ENCODE measurements at regions not wholly inside any gene's neighbourhood (a gene's known extent, or its start where the extent isn't known, plus 50 kb on each side); places are given as distances from the start of the nearest gene placed in this dataset.

- intact Hi-C loops (cut with DNase I; ENCODE audit: low total_unique reads) (loop anchor here (10.0 kb wide), 1 partner anchor 477 kb away; the partner anchor contains the start of gene MISP3), in situ Hi-C loops (cut with MboI; ENCODE audit: low sequenced_read_pairs in 4 of 4) (loop anchor here in 3 of 4 donors (10.0 to 25.0 kb wide), 4 partner anchors 267 to 464 kb away; partner anchors contain the start of genes MISP3 (in 3 of the 3), PALM3 (in 3 of the 3) and NANOS3 (in 1 of the 3))
- no peak for DNase-seq
Observed at GRCh38 chr19:13598098-13598497, 91.8 kb upstream of the CACNA1A start.

GRCh38 chr19:13597640-13598039 is 91.4 kb upstream of the CACNA1A start:
- DNase-seq (peak in 1 of 2 donors; percentile 2), ATAC-seq (no peak)
- no peaks in the 10 kb centered on the region for H3K9me3 ChIP-seq
- TF ChIP-seq POLR2A (IDR thresholded peaks at IDR 0.05) (no peak), CTCF (IDR thresholded peaks at IDR 0.05 in 4 of 5, conservative IDR thresholded peaks at IDR 0.05 in 1 of 5) (peak; percentile 16 to 51 (median 41))
- H3K27ac ChIP-seq: no peak overlapping the region
- intact Hi-C loops (cut with DNase I; ENCODE audit: low total_unique reads): loop anchor here (10.0 kb wide), 1 partner anchor 477 kb away; the partner anchor contains the start of gene MISP3
- no peaks in the 10 kb centered on the region for H3K36me3 ChIP-seq
- in situ Hi-C loops (cut with MboI; ENCODE audit: low sequenced_read_pairs in 4 of 4): loop anchor here in 3 of 4 donors (10.0 to 25.0 kb wide), 4 partner anchors 267 to 465 kb away; partner anchors contain the start of genes MISP3 (in 3 of the 3), PALM3 (in 3 of the 3) and NANOS3 (in 1 of the 3)
- H3K4me3 ChIP-seq: no peak overlapping the region
- H3K27me3 ChIP-seq: no peaks in the 10 kb centered on the region
- H3K4me1 ChIP-seq: no peaks in the 10 kb centered on the region

More at GRCh38 chr19:13598098-13598497, 91.8 kb upstream of the CACNA1A start:
- H3K4me3 ChIP-seq: no peak overlapping the region
- ATAC-seq: no peak
- no peaks in the 10 kb centered on the region for H3K9me3 ChIP-seq
- H3K27ac ChIP-seq: no peak overlapping the region
- no peaks in the 10 kb centered on the region for H3K36me3 ChIP-seq
- TF ChIP-seq POLR2A (IDR thresholded peaks at IDR 0.05) (no peak), CTCF (IDR thresholded peaks at IDR 0.05 in 4 of 5, conservative IDR thresholded peaks at IDR 0.05 in 1 of 5) (no peak)
- H3K27me3 ChIP-seq: no peaks in the 10 kb centered on the region
- no peaks in the 10 kb centered on the region for H3K4me1 ChIP-seq

- peak; percentile 42 to 87 (median 77) for TF ChIP-seq CTCF (IDR thresholded peaks at IDR 0.05 in 4 of 5, conservative IDR thresholded peaks at IDR 0.05 in 1 of 5)
- TF ChIP-seq POLR2A (IDR thresholded peaks at IDR 0.05): no peak
- in situ Hi-C loops (cut with MboI; ENCODE audit: low sequenced_read_pairs in 4 of 4): loop anchor here (10.0 to 25.0 kb wide), 3 partner anchors 302 to 473 kb away; partner anchors contain the start of genes MISP3 (in 3 of the 4) and PALM3 (in 3 of the 4)
- H3K27me3 ChIP-seq: peaks cover 0 to 7% (median 3%) of the 10 kb centered on the region in 3 donors
Observed at GRCh38 chr19:13588957-13589833, 82.9 kb upstream of the CACNA1A start.

GRCh38 chr19:13585512-13585911 is 79.2 kb upstream of the CACNA1A start:
- TF ChIP-seq POLR2A (IDR thresholded peaks at IDR 0.05): no peak
- no peak for TF ChIP-seq CTCF (IDR thresholded peaks at IDR 0.05 in 4 of 5, conservative IDR thresholded peaks at IDR 0.05 in 1 of 5)
- ATAC-seq (no peak), DNase-seq (no peak)
- H3K4me1 ChIP-seq: no peaks in the 10 kb centered on the region
- intact Hi-C loops (cut with DNase I; ENCODE audit: low total_unique reads): no loop called here
- H3K27ac ChIP-seq: no peak overlapping the region
- no peak overlapping the region for H3K4me3 ChIP-seq
- peaks cover 0 to 7% (median 3%) of the 10 kb centered on the region in 3 donors for H3K27me3 ChIP-seq
- in situ Hi-C loops (cut with MboI; ENCODE audit: low sequenced_read_pairs in 4 of 4): loop anchor here (10.0 to 25.0 kb wide), 3 partner anchors 298 to 477 kb away; partner anchors contain the start of genes MISP3 (in 3 of the 4) and PALM3 (in 3 of the 4)
- no peaks in the 10 kb centered on the region for H3K9me3 ChIP-seq
- no peaks in the 10 kb centered on the region for H3K36me3 ChIP-seq

More at GRCh38 chr19:13588957-13589833, 82.9 kb upstream of the CACNA1A start:
- Histone ChIP-seq H3K36me3 (no peaks in the 10 kb centered on the region), H3K27ac (no peak overlapping the region), H3K9me3 (no peaks in the 10 kb centered on the region), H3K4me1 (no peaks in the 10 kb centered on the region), H3K4me3 (no peak overlapping the region)
- intact Hi-C loops (cut with DNase I; ENCODE audit: low total_unique reads): loop anchor here (1.0 kb wide), 1 partner anchor 312 kb away; no protein-coding TSS in a partner anchor
- DNase-seq (peak; percentile 3 to 13), ATAC-seq (no peak)
